ENCODE measurements at regions not wholly inside any gene's neighbourhood (a gene's known extent, or its start where the extent isn't known, plus 50 kb on each side); places are given as distances from the start of the nearest gene placed in this dataset.

GRCh38 chr15:93719921-93720351, 511.4 kb upstream of the MCTP2 start:
- TF ChIP-seq CTCF (conservative IDR thresholded peaks at IDR 0.05; ENCODE audit: low read depth): no peak
- H3K27ac ChIP-seq: no peak overlapping the region
- ChIA-PET POLR2A (ENCODE audit: low non-redundant PET) (no interaction called here), CTCF (no interaction called here)
- DNase-seq (ENCODE audit: low spot score): no peak

GRCh38 chr15:93716615-93717231, 514.6 kb upstream of the MCTP2 start:
- H3K27ac ChIP-seq: no peak overlapping the region
- ChIA-PET POLR2A (ENCODE audit: low non-redundant PET) (no interaction called here), CTCF (no interaction called here)
- no peak for DNase-seq (ENCODE audit: low spot score)
- TF ChIP-seq CTCF (conservative IDR thresholded peaks at IDR 0.05; ENCODE audit: low read depth): no peak

- ChIA-PET CTCF (no interaction called here), POLR2A (ENCODE audit: low non-redundant PET) (interaction anchor here (0.8 kb wide), 1 partner anchor 120 kb away, joined by 16 read pairs; no protein-coding TSS in a partner anchor)
- DNase-seq (ENCODE audit: low spot score): peak; percentile 46
- no peak overlapping the region for H3K27ac ChIP-seq
- no peak for TF ChIP-seq CTCF (conservative IDR thresholded peaks at IDR 0.05; ENCODE audit: low read depth)
Observed at GRCh38 chr15:93709708-93710107, 521.7 kb upstream of the MCTP2 start.

- H3K27ac ChIP-seq: no peak overlapping the region
- ChIA-PET CTCF (no interaction called here), POLR2A (ENCODE audit: low non-redundant PET) (interaction anchor here (0.8 kb wide), 1 partner anchor 121 kb away, joined by 16 read pairs; no protein-coding TSS in a partner anchor)
- no peak for DNase-seq (ENCODE audit: low spot score)
- TF ChIP-seq CTCF (conservative IDR thresholded peaks at IDR 0.05; ENCODE audit: low read depth): no peak
Observed at GRCh38 chr15:93708724-93709445, 522.5 kb upstream of the MCTP2 start.

- CTCF ChIA-PET: interaction anchor here (0.6 kb wide), 1 partner anchor 242 kb away, joined by 4 read pairs; no protein-coding TSS in a partner anchor
- TF ChIP-seq CTCF (conservative IDR thresholded peaks at IDR 0.05; ENCODE audit: low read depth): no peak
- POLR2A ChIA-PET (ENCODE audit: low non-redundant PET): no interaction called here
- no peak for DNase-seq (ENCODE audit: low spot score)
- no peak overlapping the region for H3K27ac ChIP-seq
Observed at GRCh38 chr15:93707751-93708150, 523.6 kb upstream of the MCTP2 start.

- TF ChIP-seq CTCF (conservative IDR thresholded peaks at IDR 0.05; ENCODE audit: low read depth): no peak
- no peak overlapping the region for H3K27ac ChIP-seq
- CTCF ChIA-PET: interaction anchor here (0.6 kb wide), 3 partner anchors 40 to 364 kb away, joined by 3 to 4 read pairs (median 4); no protein-coding TSS in a partner anchor
- POLR2A ChIA-PET (ENCODE audit: low non-redundant PET): no interaction called here
- DNase-seq (ENCODE audit: low spot score): no peak
Observed at GRCh38 chr15:93706495-93707292, 524.7 kb upstream of the MCTP2 start.

All from RWPE1 (cell line).